Tibial artery (tissue), 4 donors: ENCODE measurements at regions not wholly inside any gene's neighbourhood (a gene's known extent, or its start where the extent isn't known, plus 50 kb on each side); places are given as distances from the start of the nearest gene placed in this dataset.
"Not testable (repeated sequence)": the region's sequence is repeated elsewhere in the genome, so short reads cannot be mapped to it uniquely, and the experiment has no call there.

ENCODE experiments used
- DNase-seq, 2 donors: peaks; one replicate each; pipeline ENCODE4 v3.0.0-alpha.2; 2019
- H3K27ac ChIP-seq, 2 donors: fragments of 200-600 bp; sonication (generic) in 1 of 2; 1 replicate in 1 of 2; 2 replicates in 1 of 2; pipeline ENCODE4 v1.5.1; 2018 to 2019; ENCODE audit warnings: mild to moderate bottlenecking in 1 of 2
- H3K27me3 ChIP-seq, 2 donors: fragments of 200-600 bp; sonication (generic) in 1 of 2; one replicate each; pipeline versions ENCODE4 v1.5.1 to v1.6.0; 2016 to 2019
- H3K36me3 ChIP-seq, 3 donors: fragments of 200-600 bp; sonication (generic) in 2 of 3; one replicate each; pipeline ENCODE4 v1.5.1; 2016 to 2019; ENCODE audit warnings: mild to moderate bottlenecking in 2 of 3
- H3K4me1 ChIP-seq, 4 donors: fragments of 200-600 bp; sonication (generic) in 2 of 4; 1 replicate in 3 of 4; 2 replicates in 1 of 4; pipeline ENCODE4 v1.5.1; 2016 to 2019
- H3K4me3 ChIP-seq, 2 donors: fragments of 200-600 bp; sonication (generic) in 1 of 2; 1 replicate in 1 of 2; 2 replicates in 1 of 2; pipeline ENCODE4 v1.5.1; 2018 to 2019; ENCODE audit warnings: mild to moderate bottlenecking in 2 of 2
- H3K9me3 ChIP-seq, 3 donors: fragments of 200-600 bp; sonication (generic) in 1 of 3; one replicate each; pipeline ENCODE4 v1.5.1; 2016 to 2019
- intact Hi-C: fragments of 100-400 bp; cut with DNase I; formaldehyde crosslinking; loops from one replicate; pipeline ENCODE4 v1.15.0; 2023; ENCODE audit warnings: low total_unique reads
- TF ChIP-seq, protein P1 (sequence below), 2 experiments: fragments of 200-600 bp in 1 of 2; fragments of 450-650 bp in 1 of 2; IDR thresholded peaks; one replicate each; pipeline ENCODE4 v1.5.1; 2017 to 2019; ENCODE audit warnings: antibody characterized with exemption in 2 of 2, mild to moderate bottlenecking in 1 of 2, moderate library complexity in 1 of 2

DNA sequence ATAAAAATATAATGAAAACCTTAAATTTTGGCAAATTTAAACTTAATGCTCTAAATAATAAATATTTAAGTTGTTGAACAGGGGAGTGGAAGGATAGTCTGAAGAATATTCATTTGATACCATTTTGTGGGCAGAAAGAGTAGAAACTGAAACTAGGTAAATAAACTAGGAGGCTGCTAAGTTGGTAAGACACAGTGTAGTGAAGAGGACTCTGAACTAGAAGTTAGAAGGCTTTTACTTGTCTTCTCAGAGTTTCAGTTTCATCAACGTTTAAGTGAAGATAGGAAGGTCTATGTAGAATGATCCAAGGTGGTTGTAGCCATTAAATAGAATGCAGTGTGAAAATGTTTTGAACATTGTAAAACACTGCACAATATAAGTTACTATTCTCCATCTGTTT is 516.9 kb downstream of the AMY1C start:
- no peak for DNase-seq
- no peaks in the 10 kb centered on the region for H3K36me3 ChIP-seq
- H3K27me3 ChIP-seq = no peaks in the 10 kb centered on the region
- no peak overlapping the region for H3K27ac ChIP-seq
- H3K4me1 ChIP-seq = no peaks in the 10 kb centered on the region
- TF ChIP-seq, protein P1, sequence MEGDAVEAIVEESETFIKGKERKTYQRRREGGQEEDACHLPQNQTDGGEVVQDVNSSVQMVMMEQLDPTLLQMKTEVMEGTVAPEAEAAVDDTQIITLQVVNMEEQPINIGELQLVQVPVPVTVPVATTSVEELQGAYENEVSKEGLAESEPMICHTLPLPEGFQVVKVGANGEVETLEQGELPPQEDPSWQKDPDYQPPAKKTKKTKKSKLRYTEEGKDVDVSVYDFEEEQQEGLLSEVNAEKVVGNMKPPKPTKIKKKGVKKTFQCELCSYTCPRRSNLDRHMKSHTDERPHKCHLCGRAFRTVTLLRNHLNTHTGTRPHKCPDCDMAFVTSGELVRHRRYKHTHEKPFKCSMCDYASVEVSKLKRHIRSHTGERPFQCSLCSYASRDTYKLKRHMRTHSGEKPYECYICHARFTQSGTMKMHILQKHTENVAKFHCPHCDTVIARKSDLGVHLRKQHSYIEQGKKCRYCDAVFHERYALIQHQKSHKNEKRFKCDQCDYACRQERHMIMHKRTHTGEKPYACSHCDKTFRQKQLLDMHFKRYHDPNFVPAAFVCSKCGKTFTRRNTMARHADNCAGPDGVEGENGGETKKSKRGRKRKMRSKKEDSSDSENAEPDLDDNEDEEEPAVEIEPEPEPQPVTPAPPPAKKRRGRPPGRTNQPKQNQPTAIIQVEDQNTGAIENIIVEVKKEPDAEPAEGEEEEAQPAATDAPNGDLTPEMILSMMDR (IDR thresholded peaks at IDR 0.05) = no peak
- no peak overlapping the region for H3K4me3 ChIP-seq
- H3K9me3 ChIP-seq = no peaks in the 10 kb centered on the region
- intact Hi-C loops = no loop called here

DNA sequence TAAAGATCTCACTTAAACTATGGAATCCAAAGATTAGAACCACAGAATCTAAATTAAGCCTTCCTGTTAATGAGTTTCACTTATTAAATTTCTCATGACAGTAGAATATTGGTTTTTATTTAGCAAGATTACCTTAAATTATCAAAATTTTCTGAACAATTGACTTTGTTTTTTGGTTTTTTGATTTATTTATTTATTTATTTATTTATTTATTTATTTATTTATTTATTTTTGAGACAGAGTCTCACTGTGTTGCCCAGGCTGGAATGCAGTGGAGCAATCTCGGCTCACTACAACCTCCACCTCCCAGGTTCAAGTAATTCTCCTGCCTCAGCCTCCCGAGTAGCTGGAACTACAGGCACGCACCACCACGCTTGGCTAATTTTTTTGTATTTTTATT is 538.6 kb downstream of the AMY1C start:
- H3K9me3 ChIP-seq, H3K27ac ChIP-seq, H3K36me3 ChIP-seq, H3K4me3 ChIP-seq, H3K27me3 ChIP-seq, H3K4me1 ChIP-seq, intact Hi-C loops, DNase-seq: not testable (repeated sequence)

DNA sequence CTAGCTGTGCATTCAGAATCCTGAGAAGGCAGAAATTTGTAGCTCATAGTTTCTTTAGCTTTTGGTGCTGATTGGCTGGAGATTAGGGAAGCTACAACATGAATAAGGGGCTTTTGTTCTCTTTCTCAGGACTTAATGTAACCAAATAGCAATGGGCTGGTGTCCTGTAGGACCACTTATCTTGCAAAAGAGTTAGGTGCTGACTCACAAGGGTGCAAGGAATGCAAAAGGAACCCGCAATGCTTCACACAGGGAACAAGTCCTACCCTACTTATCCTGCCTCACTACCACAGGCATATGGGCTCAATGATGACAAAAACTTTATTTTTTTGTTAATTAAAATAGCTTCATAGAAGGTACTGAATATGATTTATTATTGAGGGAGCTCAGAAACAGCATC is 541.5 kb downstream of the AMY1C start:
- TF ChIP-seq, protein P1 (IDR thresholded peaks at IDR 0.05) = no peak
- H3K27me3 ChIP-seq = no peaks in the 10 kb centered on the region
- DNase-seq = no peak
- no peaks in the 10 kb centered on the region for H3K36me3 ChIP-seq
- H3K27ac ChIP-seq = no peak overlapping the region
- H3K4me1 ChIP-seq = no peaks in the 10 kb centered on the region
- intact Hi-C loops = no loop called here
- no peaks in the 10 kb centered on the region for H3K9me3 ChIP-seq
- no peak overlapping the region for H3K4me3 ChIP-seq

DNA sequence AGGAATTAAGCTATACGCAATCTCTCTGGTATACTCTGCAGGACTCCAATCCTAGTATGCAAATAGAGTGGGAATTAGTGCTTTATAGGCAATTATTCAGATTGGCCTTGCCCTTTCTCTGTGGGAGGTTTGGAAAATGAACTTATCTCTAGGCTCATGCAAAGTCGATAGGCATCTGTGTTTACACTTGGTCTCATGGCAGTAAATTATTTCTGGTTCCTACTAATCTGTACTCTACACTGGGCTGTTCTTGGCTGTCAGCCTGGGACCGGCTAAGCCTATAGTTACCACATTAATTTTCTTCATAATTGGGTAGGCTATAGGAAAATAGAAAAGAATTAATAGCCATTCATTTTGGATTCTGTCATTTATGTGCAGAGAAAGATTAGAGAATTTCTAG is 544.6 kb downstream of the AMY1C start:
- no peak for DNase-seq
- Histone ChIP-seq H3K4me3 (no peak overlapping the region), H3K9me3 (no peaks in the 10 kb centered on the region), H3K27me3 (no peaks in the 10 kb centered on the region), H3K36me3 (no peaks in the 10 kb centered on the region), H3K4me1 (no peaks in the 10 kb centered on the region), H3K27ac (no peak overlapping the region)
- TF ChIP-seq, protein P1 (IDR thresholded peaks at IDR 0.05) = no peak
- intact Hi-C loops = no loop called here

DNA sequence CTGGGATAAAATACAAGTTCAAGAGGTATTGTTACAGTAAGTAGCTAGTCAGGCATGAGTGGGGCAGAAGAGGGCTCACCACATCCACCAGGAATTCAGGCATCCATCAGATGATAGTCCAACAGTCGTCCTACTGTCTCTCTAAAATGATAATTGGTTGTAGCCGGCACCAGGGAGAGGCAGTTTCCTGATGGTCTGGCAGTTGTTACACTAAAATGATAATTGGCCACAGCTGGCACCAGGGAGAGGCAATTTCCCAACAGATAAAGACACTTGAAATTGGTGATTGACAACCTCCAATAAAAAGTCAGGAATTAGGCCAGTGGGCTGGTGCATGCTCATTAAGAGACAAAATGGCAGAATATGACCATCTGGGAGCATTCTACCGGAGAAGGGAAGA is 545.8 kb downstream of the AMY1C start:
- Histone ChIP-seq H3K27me3 (no peaks in the 10 kb centered on the region), H3K4me3 (no peak overlapping the region), H3K9me3 (no peaks in the 10 kb centered on the region), H3K27ac (no peak overlapping the region), H3K4me1 (no peaks in the 10 kb centered on the region), H3K36me3 (no peaks in the 10 kb centered on the region)
- TF ChIP-seq, protein P1 (IDR thresholded peaks at IDR 0.05) = no peak
- intact Hi-C loops = no loop called here
- DNase-seq = no peak

DNA sequence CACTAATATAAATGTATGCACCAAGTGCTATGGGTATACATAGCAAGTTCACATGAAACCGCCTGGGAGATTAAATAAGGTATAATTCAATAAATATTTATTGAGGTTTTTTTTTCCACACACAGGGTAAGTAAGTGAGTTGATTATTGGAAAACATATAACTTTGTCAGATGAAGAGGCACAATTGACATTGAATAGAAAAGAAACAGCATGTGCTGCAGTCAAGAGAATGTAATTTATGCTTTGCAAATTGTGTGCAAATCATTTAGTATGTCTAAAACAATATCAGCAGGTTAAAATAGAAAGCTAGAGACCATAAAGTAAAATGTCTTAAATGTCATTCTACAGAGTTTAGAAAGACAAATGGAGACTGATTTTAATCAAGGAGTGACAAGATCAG is 560.0 kb downstream of the AMY1C start:
- DNase-seq = no peak
- Histone ChIP-seq H3K36me3 (no peaks in the 10 kb centered on the region), H3K27me3 (no peaks in the 10 kb centered on the region), H3K4me3 (no peak overlapping the region), H3K9me3 (no peaks in the 10 kb centered on the region), H3K4me1 (no peaks in the 10 kb centered on the region), H3K27ac (no peak overlapping the region)
- intact Hi-C loops = no loop called here
- TF ChIP-seq, protein P1 (IDR thresholded peaks at IDR 0.05) = no peak
